MV-4-11 (cell line): ENCODE measurements at regions not wholly inside any gene's neighbourhood (a gene's known extent, or its start where the extent isn't known, plus 50 kb on each side); places are given as distances from the start of the nearest gene placed in this dataset.

ENCODE experiments used
- DNase-seq: peaks from one replicate; lab custom pipeline; 2025; lab: John Stamatoyannopoulos, UW

- no peak for DNase-seq
Observed at GRCh38 chr2:228860601-228861285, 410.3 kb downstream of the PID1 start.

- DNase-seq, result no peak
Observed at GRCh38 chr2:228853151-228853550, 417.9 kb downstream of the PID1 start.

GRCh38 chr2:228848638-228849037 lies 422.4 kb downstream of the PID1 start:
- DNase-seq, result no peak

- DNase-seq, result no peak
Observed at GRCh38 chr2:228847684-228848083, 423.4 kb downstream of the PID1 start.

DNA sequence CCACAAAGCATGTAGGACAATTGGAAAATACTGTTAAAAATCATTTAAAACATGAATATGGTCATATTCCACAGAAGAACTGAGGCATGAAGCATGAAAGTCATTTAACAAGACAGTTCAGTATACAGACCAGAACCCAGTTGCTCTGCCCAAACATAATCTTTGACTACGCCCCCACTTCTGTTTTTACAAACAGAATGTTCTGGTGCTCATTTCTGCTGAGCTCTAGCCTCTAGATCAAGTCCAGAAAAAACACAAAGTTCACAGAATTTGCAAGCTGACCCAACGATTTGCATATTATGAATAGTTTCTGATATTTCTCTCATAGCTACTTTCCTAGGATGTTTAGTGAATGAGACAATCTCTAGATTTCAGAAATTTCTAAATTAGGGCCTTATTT lies 424.9 kb downstream of the PID1 start:
- no peak for DNase-seq

DNA sequence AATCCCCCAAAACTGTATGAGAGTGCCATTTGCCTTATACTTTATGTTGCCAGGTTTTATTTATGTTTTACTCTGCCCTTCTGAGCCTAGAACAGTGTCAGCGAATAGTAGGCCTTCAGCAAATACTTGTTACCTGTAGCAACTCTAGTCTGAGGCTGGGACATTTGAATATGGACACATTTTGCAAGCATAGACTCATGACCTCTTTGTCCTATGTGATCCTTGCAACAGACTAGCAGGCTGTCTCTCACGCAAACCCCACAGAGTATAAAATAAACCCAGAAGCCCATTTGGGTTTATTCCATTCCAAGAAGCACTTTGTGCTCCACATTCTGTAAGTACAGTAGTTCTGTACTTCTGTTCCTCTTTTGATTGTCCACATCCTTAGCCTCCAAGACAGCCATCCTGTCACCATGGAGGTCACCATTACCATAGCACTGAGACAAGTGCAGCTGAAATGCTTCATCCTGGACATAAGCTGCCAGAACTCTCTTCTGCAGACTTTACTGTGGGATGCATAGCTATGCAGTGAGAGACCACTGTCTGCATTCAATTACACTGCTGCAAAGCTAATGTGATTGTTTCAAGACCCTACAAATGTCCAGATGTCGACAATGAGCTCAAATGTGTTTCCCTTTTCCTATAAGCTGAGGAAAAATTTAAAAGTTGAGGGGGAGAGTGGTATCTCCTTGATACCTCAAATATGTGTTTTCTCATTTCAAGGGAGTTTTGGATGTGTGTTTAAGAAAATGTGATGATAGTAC lies 425.7 kb downstream of the PID1 start:
- DNase-seq, result no peak

GRCh38 chr2:228841877-228842276 lies 429.2 kb downstream of the PID1 start:
- DNase-seq, result no peak

DNA sequence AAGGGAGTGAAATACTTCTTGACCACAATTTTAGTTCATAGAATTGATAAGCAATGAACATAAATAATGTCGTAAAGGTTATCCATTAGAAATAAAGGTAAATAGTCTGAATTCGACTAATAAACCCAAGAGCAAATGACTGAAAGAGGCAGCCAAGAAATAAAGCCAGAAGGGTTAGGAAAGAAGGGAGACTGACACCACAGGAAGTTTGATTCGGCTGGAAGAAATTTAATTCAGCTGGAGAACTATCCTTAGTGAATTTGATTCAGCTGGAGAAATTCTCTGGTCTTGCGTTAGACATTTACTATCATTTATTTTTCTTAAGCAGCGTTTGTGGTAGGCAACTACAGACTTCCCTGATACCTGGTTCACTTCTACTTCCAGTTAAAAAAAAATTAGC lies 429.6 kb downstream of the PID1 start:
- DNase-seq, result no peak

DNA sequence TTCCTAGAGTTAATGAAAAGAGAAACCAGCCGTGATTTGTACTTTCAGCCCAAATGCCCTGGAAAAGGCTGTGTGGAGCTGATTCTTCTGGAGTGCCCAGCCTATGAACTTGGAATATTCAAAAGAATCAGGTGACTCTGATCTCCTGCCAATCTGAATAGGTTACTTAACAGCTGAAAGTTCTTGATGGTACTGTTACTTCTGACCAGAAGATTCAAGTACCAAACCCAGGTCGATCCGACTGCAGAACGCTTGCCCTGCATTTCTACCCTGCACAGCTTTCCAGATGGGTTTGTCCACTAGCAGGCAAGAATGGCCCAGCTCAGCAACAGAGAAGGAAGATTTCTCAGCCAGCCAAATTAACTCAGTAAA lies 430.4 kb downstream of the PID1 start:
- DNase-seq, result no peak

DNA sequence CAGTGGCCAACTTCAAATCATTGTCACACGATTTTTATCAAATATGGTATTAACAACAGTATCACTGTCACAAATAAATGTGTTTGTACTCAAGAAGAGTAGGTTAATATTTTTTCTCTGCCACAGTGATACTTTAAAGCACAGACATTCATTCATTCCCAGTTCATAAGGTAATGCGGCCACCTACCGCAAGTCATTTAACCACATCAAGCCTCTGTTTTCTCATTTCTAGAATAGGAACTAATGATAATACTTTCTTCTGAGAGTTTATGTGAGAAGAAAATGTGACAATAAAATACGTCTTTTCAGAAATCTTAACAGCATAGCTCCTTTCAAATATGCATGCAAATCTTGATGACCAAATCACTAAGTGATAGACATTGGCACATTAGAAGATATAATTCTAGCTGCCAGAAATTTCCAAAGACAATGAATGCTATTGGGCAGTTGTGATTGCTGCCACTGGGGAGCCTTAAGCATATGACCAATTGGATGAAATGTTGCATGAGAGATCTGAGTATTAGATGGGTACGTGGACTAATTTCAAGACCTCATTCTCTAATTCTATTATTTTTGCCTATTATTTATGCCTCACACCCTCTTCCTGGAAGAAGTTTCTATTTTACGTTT lies 430.9 kb downstream of the PID1 start:
- no peak for DNase-seq

- no peak for DNase-seq
Observed at GRCh38 chr2:228839421-228839876, 431.6 kb downstream of the PID1 start.

DNA sequence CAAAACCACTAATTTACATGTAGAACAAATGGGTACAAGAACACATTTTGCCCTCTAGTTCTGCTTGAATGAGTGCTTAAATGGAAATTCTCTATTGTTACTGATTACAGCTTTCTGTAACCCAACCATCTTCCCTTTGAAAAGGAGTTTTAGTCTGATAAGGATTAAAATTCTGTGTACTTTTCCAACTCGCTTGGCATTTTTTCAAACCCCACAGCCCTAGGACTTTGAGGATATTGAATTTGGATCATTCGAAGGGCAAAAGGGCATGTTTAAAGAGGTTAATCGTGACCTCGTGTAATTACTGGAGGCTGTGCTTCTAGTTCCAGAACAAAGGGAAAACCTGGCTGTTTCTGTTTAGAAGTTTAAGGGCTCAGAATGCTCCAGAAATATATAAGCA lies 432.3 kb downstream of the PID1 start:
- no peak for DNase-seq

DNA sequence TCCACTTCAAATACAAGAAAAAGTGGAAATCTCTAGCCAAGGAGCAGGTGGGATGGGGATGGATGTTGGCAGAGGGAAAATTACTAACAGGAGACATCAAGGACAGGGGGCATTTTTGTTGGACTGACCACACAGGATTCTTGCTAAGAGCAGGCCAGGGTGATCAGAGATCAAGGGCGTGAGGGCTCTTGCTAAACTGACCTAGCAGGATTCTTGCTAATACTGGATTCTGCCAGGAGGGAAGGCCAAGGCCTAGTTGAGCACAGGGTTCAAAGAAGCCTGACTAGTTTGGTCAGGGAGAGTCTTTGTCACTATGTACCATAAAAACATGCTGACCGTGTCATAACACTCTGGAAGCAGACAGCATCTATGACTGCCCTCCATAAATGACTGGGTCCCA lies 442.7 kb downstream of the PID1 start:
- DNase-seq, result no peak

GRCh38 chr2:228827056-228827700 lies 443.9 kb downstream of the PID1 start:
- no peak for DNase-seq

DNA sequence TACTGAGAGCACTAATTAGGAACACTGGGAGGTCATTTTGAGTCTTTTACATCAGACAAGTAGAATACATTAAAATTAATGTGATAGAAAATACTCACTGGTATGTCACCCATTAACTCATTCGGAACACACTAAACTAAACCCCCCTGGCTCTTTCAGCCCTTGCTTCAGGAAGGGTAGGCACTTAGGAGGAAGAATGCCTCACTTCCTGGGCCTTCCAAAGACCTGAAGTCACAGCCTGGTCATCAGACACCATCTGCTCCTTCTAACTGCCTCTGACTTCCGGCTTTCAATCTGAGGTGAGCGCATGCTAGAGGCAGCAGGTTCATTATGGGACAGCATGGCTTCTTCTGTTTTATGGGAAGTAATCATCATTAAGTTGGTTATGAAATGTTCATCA lies 451.4 kb downstream of the PID1 start:
- no peak for DNase-seq

DNA sequence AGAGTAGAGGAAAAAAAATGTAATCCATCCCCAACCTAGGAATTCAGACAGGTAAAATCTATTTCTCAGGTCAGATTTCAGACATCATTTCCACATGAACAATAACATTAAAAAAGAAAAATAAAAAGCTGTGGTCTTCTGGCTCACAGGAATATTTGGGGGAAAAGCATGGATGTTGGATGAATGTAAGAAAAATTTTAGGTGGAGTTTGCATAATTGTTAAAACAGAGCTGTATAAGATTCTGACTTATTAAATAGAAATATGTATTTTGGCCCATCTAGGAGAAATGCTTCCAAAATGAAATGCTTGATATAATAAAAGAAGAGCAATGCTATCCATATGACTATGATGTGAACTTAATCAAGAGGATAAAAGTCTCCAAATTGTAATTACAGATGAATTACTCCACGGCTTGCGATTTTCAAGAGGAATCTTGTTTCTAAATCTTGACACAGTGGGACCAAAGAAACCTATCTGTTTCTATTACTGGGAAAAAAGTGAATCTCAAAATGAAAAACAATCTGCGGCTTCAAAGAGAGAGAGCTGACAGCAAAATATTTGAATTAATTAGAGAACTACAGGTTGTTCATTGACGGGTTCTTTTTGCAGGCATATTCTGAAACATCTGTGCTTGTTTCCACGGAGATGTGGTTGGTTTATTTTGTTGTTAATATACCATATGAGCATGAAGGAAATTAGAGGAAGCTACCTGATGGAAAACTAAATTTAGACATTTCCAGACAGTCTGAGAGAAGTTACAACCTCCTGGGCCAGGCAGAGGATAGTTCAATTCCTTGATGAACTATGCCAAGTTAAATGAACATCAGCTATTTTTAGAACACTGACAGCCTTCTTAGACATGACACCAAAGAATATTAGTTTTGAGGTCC lies 468.7 kb downstream of the PID1 start:
- no peak for DNase-seq

- DNase-seq, result no peak
Observed at GRCh38 chr2:228801451-228801850, 469.6 kb downstream of the PID1 start.

GRCh38 chr2:228799208-228799588 lies 471.9 kb downstream of the PID1 start:
- no peak for DNase-seq

DNA sequence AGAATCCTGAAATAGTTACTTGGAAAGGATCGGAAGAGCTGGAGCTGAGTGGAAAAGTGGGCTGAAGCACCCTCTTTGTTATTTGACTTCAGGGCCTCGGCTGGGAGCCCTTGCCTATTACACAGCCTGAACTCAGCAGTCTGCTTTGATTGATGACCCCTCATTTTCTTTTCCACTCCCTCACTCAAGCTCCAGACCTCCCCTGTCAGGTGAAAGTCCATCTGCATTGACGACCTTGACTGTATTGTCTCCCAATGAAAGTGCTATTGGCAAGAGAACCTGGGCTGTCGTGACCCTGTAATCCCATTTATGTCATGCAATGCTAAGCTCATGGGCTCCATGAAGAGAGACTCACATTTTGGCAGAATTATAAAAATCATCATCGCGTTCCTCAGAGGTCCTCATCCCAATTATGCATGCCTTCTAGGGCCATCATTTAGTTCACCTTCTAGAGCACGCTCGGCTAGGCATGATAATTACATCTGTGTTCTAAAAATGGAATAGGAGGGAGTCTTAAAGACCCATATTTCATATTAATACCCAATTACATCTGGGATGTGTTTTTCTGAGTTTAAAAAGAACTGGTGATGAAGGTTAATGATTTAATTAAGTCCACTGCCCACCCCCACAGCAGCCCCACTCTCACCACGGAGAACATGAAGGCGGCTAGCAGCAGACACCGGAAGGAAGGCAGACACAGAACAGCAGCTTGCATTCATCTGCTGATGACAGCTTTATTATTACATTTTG lies 472.5 kb downstream of the PID1 start:
- DNase-seq, result no peak

DNA sequence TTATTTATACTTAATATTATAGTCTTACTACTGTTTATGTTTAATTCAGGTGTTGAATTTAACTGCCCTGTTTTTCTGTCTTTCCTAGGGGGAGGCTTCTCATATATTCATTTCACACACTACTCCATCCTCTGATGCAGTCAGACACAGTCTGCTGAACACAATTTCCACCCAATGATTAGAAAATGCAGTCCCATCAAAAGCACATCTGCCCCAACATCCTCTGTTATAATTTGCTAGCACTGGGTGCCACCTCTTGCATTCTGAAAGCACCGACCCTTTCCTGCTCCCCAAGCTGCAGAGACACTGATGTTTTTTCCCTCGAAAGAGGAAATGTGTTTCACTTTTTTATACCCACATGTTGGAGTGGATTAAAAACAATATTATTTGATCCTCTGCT lies 474.7 kb downstream of the PID1 start:
- no peak for DNase-seq

- DNase-seq, result no peak
Observed at GRCh38 chr2:228793116-228793515, 478.0 kb downstream of the PID1 start.
